ACC112 (cell line): ENCODE measurements at regions not wholly inside any gene's neighbourhood (a gene's known extent, or its start where the extent isn't known, plus 50 kb on each side); places are given as distances from the start of the nearest gene placed in this dataset.

ENCODE experiments used
- H2AFZ ChIP-seq: fragments of 200-600 bp; sonication (generic); one replicate; pipeline ENCODE4 v1.6.0; 2017; ENCODE audit warnings: antibody characterized with exemption, low read length; ENCODE audit not compliant: unreplicated experiment
- H3K27ac ChIP-seq: fragments of 200-600 bp; sonication (generic); 2 replicates; pipeline ENCODE4 v1.5.1; 2014; ENCODE audit warnings: low read depth, mild to moderate bottlenecking, antibody characterized with exemption, low read length, moderate library complexity
- H3K27me3 ChIP-seq: fragments of 200-600 bp; sonication (generic); 2 replicates; pipeline ENCODE4 v1.6.1; 2014; ENCODE audit warnings: mild to moderate bottlenecking, antibody characterized with exemption, low read length, moderate library complexity, mixed read lengths; ENCODE audit not compliant: insufficient read depth
- H3K36me3 ChIP-seq: fragments of 200-600 bp; sonication (generic); 2 replicates; pipeline ENCODE4 v1.6.1; 2016; ENCODE audit warnings: mild to moderate bottlenecking, antibody characterized with exemption, low read length, moderate library complexity, mixed read lengths; ENCODE audit not compliant: insufficient read depth
- H3K4me1 ChIP-seq: fragments of 200-600 bp; sonication (generic); one replicate; pipeline ENCODE4 v1.6.1; 2016; ENCODE audit warnings: low read length, mixed read lengths; ENCODE audit not compliant: insufficient read depth, unreplicated experiment, control insufficient read depth
- H3K4me3 ChIP-seq: fragments of 200-600 bp; sonication (generic); 2 replicates; pipeline ENCODE4 v1.5.1; 2014; ENCODE audit warnings: mild to moderate bottlenecking, low read depth, low read length
- H3K79me2 ChIP-seq: fragments of 200-600 bp; sonication (generic); one replicate; pipeline ENCODE4 v1.6.0; 2016; ENCODE audit warnings: low read length; ENCODE audit not compliant: control insufficient read depth, unreplicated experiment, insufficient read depth

GRCh38 chr5:147080391-147080790 is 154.4 kb upstream of the STK32A start:
- Histone ChIP-seq H3K27ac (no peak overlapping the region), H3K4me1 (no peaks in the 10 kb centered on the region), H3K27me3 (peaks cover 6% of the 10 kb centered on the region; the same call in 1 of the 2 replicates), H3K4me3 (no peak overlapping the region), H2AFZ (no peak overlapping the region), H3K79me2 (no peaks in the 10 kb centered on the region), H3K36me3 (no peaks in the 10 kb centered on the region)

- H3K27ac ChIP-seq = no peak overlapping the region
- H2AFZ ChIP-seq = no peak overlapping the region
- H3K4me3 ChIP-seq = no peak overlapping the region
- no peaks in the 10 kb centered on the region for H3K4me1 ChIP-seq
- peaks cover 6% of the 10 kb centered on the region; the same call in 1 of the 2 replicates for H3K27me3 ChIP-seq
- H3K36me3 ChIP-seq = no peaks in the 10 kb centered on the region
- H3K79me2 ChIP-seq = no peaks in the 10 kb centered on the region
Measured at GRCh38 chr5:147081311-147081764, 153.5 kb upstream of the STK32A start.

DNA sequence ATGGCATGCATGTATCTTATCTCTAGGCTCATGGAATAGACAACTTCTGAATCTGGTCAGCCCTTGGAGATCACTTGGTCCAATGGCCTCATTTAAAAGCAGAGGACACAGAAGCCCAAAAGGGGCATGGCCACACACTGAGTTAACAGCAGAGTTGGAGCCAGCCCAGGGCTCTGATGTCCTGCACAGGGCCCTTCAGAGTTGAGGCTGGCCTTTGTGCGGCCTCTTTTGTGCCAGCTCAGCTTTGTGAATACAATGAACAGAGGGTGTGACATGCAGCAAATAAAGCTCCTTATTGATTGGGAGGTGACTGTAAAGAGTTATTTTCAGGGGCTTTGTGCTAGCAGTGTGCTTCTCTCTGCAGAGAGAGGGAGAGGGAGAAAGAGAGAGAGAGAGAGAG is 150.1 kb upstream of the STK32A start:
- Histone ChIP-seq H3K4me1 (no peaks in the 10 kb centered on the region), H3K4me3 (no peak overlapping the region), H3K27me3 (peaks cover 6% of the 10 kb centered on the region; the same call in 1 of the 2 replicates), H2AFZ (no peak overlapping the region), H3K36me3 (no peaks in the 10 kb centered on the region), H3K79me2 (no peaks in the 10 kb centered on the region), H3K27ac (no peak overlapping the region)

DNA sequence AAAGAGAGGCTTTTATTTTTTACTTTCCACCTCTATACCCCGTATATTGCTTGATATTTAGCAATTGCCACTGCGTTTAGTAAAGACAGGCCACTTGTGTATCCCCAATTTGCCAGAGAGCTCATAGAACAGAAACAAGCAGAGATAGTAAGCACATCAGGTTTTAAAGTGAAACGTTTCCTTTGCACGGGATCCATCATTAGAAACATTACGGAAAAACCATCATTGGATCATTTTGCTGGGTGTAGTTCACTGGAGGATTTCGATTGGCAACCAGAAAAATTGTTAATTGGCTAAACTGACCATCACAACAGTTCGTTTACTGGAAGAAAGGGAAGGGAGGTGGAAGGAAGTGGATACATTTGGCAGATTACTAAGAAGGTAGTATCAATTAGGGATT is 149.4 kb upstream of the STK32A start:
- no peak overlapping the region for H2AFZ ChIP-seq
- H3K4me1 ChIP-seq = no peaks in the 10 kb centered on the region
- no peak overlapping the region for H3K27ac ChIP-seq
- H3K4me3 ChIP-seq = no peak overlapping the region
- no peaks in the 10 kb centered on the region for H3K79me2 ChIP-seq
- H3K27me3 ChIP-seq = peaks cover 6% of the 10 kb centered on the region; the same call in 1 of the 2 replicates
- H3K36me3 ChIP-seq = no peaks in the 10 kb centered on the region

DNA sequence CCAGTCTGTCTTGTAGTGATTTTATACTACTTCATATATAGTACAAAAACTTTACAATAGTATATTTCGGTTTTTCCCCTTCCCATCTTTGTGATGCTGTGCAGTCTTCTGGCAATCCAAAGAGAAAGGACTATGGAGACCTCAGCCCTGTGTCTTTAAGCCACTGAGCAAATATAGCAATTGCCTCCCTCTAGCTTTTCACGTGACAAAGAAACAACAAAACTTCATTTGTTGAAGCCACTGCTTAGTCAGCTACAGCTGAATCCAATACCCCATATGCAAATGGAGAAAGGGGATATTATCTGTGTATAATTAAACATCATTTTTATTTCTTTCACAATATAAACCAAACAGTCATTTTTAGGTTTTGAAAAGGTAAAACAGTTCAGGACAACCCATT is 142.8 kb upstream of the STK32A start:
- peaks cover 5% of the 10 kb centered on the region; the same call in 1 of the 2 replicates for H3K27me3 ChIP-seq
- no peak overlapping the region for H3K27ac ChIP-seq
- peaks cover 3% of the 10 kb centered on the region for H3K4me1 ChIP-seq
- no peaks in the 10 kb centered on the region for H3K36me3 ChIP-seq
- H2AFZ ChIP-seq = no peak overlapping the region
- H3K79me2 ChIP-seq = no peaks in the 10 kb centered on the region
- H3K4me3 ChIP-seq = no peak overlapping the region

DNA sequence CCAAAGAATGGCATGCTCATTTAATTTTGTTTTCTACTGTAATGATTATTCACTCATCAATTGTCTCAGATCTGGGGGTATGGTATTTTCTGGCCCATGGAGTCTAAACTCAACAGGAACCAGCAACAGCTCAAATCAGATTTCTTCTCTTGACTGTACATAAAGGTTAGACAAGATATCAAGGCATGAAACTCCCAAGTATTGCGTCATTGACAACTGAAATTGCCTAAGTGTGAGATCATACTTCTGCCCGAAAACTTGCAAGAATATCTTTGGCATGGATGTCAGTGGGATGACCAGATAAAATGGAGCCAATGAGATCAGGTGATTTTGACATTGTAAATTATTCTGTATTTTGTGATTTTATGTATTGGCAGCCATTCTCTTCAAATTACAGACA is 141.7 kb upstream of the STK32A start:
- Histone ChIP-seq H3K4me1 (peaks cover 6% of the 10 kb centered on the region), H3K4me3 (no peak overlapping the region), H3K27ac (no peak overlapping the region), H2AFZ (no peak overlapping the region), H3K36me3 (no peaks in the 10 kb centered on the region), H3K79me2 (no peaks in the 10 kb centered on the region), H3K27me3 (peaks cover 5% of the 10 kb centered on the region; the same call in 1 of the 2 replicates)

DNA sequence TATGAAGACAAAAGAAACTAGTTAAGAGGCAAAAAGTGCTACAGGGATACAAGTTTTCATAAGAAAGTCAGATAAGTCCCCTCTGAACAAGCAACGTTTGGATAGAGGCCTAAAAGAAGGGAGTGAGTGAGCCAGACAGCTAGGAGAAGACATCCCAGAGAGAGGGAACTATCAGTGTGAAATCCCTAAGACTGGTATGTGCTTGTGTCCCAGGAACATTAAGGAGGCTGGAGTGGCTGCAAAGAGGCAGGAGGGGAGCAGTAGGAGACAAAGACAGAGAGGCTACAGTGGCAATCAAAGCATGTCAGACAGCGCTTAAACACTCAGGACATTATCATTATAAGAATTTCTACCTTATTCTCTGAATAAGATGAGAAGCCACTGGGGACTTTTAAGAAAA is 139.1 kb upstream of the STK32A start:
- Histone ChIP-seq H2AFZ (no peak overlapping the region), H3K27ac (no peak overlapping the region), H3K27me3 (no peaks in the 10 kb centered on the region), H3K4me1 (peaks cover 13% of the 10 kb centered on the region), H3K4me3 (no peak overlapping the region), H3K36me3 (no peaks in the 10 kb centered on the region), H3K79me2 (no peaks in the 10 kb centered on the region)

DNA sequence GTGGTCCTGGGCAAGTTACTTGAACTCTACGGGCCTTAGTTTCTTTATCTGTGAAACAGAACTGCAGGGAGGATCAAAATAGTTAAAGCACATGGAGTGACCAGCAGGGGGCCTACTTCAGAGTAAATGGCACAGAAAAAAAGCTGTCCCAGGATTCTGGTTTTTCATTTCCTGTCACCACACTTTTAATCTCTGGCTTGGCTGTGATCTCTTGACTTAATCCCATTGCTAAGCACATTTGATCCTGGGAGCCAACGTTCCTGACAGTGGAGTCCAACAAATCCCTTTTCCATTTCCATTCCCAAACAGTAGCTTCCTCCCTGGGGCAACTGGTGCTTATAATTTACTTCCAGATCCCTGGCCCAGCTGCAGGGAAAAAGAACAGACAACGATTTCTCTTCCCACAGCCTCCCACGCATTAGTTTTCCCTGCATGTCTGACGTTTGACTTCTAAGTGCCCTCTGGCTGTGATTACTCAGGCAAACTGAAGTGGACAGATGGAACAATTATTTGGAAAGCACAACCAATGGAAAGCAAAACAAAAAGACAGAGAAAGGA is 136.5 kb upstream of the STK32A start:
- Histone ChIP-seq H3K4me3 (0 out of 2 replicates have a peak overlapping the region, but pooled peaks have one; percentile 6), H3K4me1 (peaks cover 10% of the 10 kb centered on the region), H3K36me3 (no peaks in the 10 kb centered on the region), H3K79me2 (no peaks in the 10 kb centered on the region), H3K27me3 (no peaks in the 10 kb centered on the region), H2AFZ (peak overlapping the region; percentile 3), H3K27ac (peak overlapping the region; percentile 4)

DNA sequence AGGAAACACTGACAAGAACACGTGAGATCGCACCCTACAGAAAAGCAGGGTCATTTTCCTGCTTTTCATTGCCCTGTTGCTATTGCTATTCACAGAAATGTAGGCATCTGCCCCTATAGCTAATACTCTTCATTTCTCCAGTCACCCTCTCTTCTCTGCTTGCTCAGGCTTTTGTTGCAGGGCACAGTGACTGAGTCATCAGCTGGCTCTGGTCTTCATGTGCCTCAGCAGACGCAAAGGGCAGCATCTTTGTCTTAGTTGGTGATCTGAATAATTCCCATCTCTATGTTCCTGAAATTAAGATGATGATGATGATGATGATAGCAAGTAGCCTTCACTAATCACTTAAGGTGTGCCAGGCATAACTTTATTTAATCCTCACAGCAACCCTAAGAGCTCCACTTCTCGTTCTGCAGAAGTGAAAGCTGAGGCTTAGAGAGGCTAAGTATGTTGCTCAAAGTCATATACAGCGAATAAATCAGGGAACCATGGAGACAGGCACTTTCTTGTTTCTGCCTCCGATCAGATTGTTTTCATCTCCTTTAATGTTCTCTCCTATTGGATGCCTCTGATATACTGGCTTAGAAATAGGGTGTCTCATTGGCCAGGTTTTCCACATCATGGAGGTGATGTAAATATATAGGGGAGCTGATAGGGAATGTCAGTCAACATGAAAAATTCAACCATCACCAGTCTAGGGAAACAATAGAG is 133.0 kb upstream of the STK32A start:
- H3K27ac ChIP-seq = no peak overlapping the region
- no peaks in the 10 kb centered on the region for H3K79me2 ChIP-seq
- H3K4me3 ChIP-seq = no peak overlapping the region
- peaks cover 10% of the 10 kb centered on the region for H3K4me1 ChIP-seq
- no peak overlapping the region for H2AFZ ChIP-seq
- H3K36me3 ChIP-seq = no peaks in the 10 kb centered on the region
- H3K27me3 ChIP-seq = no peaks in the 10 kb centered on the region

DNA sequence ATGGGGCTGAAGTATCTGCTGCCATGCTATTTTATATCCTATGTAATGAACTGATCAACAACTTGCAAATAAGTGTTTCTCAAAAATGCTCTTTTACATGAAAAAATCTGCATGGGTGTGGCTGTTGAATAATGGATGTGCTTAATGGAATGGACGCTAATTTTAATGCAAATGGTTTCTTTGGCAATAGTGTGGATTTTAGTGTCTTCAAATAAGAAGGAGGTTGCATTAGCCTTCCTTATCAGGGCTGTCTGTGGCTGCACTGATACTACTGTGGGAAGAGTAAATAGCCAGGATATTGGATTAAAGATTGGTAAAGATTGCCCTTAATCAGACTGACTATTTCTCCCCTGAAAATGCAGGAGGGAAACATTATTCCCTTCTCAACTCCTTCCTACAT is 121.9 kb upstream of the STK32A start:
- Histone ChIP-seq H3K79me2 (no peaks in the 10 kb centered on the region), H3K27ac (no peak overlapping the region)

GRCh38 chr5:147113967-147114366 is 120.9 kb upstream of the STK32A start:
- Histone ChIP-seq H2AFZ (no peak overlapping the region), H3K4me3 (no peak overlapping the region), H3K4me1 (no peaks in the 10 kb centered on the region), H3K79me2 (no peaks in the 10 kb centered on the region), H3K27me3 (no peaks in the 10 kb centered on the region), H3K36me3 (no peaks in the 10 kb centered on the region), H3K27ac (no peak overlapping the region)

More for the DNA sequence above, 121.9 kb upstream of the STK32A start:
- no peaks in the 10 kb centered on the region for H3K36me3 ChIP-seq
- no peak overlapping the region for H2AFZ ChIP-seq
- no peak overlapping the region for H3K4me3 ChIP-seq
- H3K27me3 ChIP-seq = no peaks in the 10 kb centered on the region
- no peaks in the 10 kb centered on the region for H3K4me1 ChIP-seq
